Mucosa of descending colon (tissue), 3 donors: ENCODE measurements at regions not wholly inside any gene's neighbourhood (a gene's known extent, or its start where the extent isn't known, plus 50 kb on each side); places are given as distances from the start of the nearest gene placed in this dataset.
"Not testable (repeated sequence)": the region's sequence is repeated elsewhere in the genome, so short reads cannot be mapped to it uniquely, and the experiment has no call there.

Experiments used
- ATAC-seq: fragments of 200-7000 bp; cut with Tn5 transposase; one replicate; pipeline ENCODE4 v1.9.1; 2020; ENCODE audit warnings: mild to moderate bottlenecking, moderate library complexity
- DNase-seq, 3 donors: peaks; one replicate each; pipeline ENCODE4 v3.0.0-alpha.2; 2020
- H3K36me3 ChIP-seq: fragments of 200-600 bp; one replicate; pipeline ENCODE4 v1.8.0; 2021; ENCODE audit warnings: low read depth, mild to moderate bottlenecking
- H3K4me1 ChIP-seq: fragments of 200-600 bp; one replicate; pipeline ENCODE4 v1.8.0; 2021; ENCODE audit warnings: low read depth, mild to moderate bottlenecking
- H3K4me3 ChIP-seq: fragments of 200-600 bp; one replicate; pipeline ENCODE4 v1.8.0; 2021; ENCODE audit warnings: mild to moderate bottlenecking
- H3K9me3 ChIP-seq: fragments of 200-600 bp; one replicate; pipeline ENCODE4 v1.8.0; 2021; ENCODE audit warnings: mild to moderate bottlenecking
- intact Hi-C, 2 donors: fragments of 100-400 bp; cut with DNase I in 1 of 2; cut with micrococcal nuclease in 1 of 2; formaldehyde crosslinking; loops; one replicate each; pipeline versions ENCODE4 v1.11.0 to v1.11.1; 2022; cut with DNase I, micrococcal nuclease
- TF ChIP-seq, protein P1 (sequence below): fragments of 200-600 bp; IDR thresholded peaks from one replicate; pipeline ENCODE4 v1.8.0; 2022; ENCODE audit warnings: antibody characterized with exemption, mild to moderate bottlenecking
- donor health status: DM: no; HTN: no; CAD: no; lungs with moderate emphysema.
- donor health status: DM: no; HTN: no; CAD: no.
- donor health status: DM: no; HTN: yes; CAD: no.

DNA sequence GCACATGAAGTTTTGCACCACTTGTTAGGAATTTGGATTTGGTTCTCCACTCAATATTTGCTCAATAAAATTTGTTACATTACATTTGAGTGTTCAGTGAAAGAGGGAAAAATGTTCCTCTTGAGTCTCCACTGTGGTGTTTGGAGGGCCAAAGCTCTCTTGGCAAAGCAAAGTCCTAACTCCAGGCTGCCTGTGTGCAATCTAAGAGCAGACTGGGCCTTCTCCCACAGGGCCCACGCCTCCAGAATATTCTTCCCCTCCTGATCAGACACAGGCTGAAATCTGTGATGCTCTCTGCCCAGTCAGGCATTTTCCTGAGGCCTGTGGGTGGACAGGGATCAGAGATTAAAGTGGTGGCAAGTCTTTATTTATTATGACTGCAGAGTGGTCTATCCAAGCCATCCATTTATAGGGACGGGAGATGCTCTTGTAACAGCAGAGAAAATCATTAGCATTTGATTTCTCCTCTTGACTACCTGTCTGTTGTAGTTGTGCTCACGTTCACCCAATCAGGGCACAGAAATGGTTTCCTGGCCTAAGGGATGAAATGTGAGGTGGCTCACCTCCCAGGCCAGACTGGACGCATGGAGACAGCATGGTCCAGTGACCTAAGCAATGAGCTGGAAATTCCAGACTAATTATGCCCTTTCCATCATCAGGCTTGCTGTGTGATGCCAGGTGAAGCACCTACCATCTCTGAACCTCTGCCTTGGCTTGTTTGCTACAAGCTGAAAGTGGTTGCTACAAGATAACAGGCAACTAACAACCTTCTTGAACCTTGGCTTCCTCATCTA lies 147.1 kb upstream of the NRBF2 start:
- intact Hi-C loops: no loop called here
- Histone ChIP-seq H3K4me1 (no peaks in the 10 kb centered on the region), H3K9me3 (no peaks in the 10 kb centered on the region), H3K36me3 (no peaks in the 10 kb centered on the region), H3K4me3 (no peak overlapping the region)
- DNase-seq (no peak), ATAC-seq (no peak)
- TF ChIP-seq, protein P1, sequence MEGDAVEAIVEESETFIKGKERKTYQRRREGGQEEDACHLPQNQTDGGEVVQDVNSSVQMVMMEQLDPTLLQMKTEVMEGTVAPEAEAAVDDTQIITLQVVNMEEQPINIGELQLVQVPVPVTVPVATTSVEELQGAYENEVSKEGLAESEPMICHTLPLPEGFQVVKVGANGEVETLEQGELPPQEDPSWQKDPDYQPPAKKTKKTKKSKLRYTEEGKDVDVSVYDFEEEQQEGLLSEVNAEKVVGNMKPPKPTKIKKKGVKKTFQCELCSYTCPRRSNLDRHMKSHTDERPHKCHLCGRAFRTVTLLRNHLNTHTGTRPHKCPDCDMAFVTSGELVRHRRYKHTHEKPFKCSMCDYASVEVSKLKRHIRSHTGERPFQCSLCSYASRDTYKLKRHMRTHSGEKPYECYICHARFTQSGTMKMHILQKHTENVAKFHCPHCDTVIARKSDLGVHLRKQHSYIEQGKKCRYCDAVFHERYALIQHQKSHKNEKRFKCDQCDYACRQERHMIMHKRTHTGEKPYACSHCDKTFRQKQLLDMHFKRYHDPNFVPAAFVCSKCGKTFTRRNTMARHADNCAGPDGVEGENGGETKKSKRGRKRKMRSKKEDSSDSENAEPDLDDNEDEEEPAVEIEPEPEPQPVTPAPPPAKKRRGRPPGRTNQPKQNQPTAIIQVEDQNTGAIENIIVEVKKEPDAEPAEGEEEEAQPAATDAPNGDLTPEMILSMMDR: no peak

DNA sequence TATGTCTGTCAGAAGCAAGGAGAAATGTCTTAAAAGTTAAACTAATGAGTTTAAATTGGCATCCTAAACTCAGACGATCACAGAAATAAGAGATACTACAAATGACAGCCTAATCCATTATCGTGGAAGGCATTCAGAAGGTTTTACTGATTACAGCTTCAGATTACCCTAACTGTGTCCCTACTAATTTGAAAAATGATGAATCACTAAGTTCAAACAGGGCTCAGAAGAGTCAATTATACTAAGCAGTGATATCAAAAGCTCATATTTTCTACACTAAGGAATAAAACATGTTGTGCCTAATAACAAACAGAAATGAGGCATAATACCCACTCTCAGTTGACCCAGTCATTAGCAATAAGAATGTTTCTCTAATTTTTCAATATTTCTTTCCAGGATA lies 152.0 kb upstream of the NRBF2 start:
- Histone ChIP-seq H3K9me3 (no peaks in the 10 kb centered on the region), H3K36me3 (no peaks in the 10 kb centered on the region), H3K4me1 (no peaks in the 10 kb centered on the region), H3K4me3 (no peak overlapping the region)
- no peak for DNase-seq
- TF ChIP-seq, protein P1: no peak
- intact Hi-C loops: no loop called here
- ATAC-seq: no peak

DNA sequence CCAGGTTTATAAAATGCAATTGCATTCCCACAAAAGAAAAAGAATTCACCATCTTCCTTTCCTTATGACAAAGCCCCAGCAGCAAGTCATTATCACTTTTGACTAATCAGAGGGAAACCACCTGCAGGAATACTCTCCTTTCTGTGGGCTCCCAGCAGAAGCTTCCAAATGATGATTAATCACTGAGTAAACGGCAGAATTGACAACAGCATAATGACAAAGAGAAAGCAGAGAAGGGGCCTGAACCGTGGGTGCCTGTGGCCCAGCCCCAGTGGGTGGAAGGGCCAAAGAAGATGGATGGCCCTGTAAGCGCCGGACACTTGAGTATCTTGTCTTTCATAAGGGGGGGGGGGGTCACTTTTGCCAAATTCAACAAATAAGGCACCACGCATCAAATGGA lies 152.4 kb upstream of the NRBF2 start:
- intact Hi-C loops: no loop called here
- TF ChIP-seq, protein P1: no peak
- Histone ChIP-seq H3K4me1 (no peaks in the 10 kb centered on the region), H3K4me3 (no peak overlapping the region), H3K36me3 (no peaks in the 10 kb centered on the region), H3K9me3 (no peaks in the 10 kb centered on the region)
- no peak for ATAC-seq
- DNase-seq: no peak

DNA sequence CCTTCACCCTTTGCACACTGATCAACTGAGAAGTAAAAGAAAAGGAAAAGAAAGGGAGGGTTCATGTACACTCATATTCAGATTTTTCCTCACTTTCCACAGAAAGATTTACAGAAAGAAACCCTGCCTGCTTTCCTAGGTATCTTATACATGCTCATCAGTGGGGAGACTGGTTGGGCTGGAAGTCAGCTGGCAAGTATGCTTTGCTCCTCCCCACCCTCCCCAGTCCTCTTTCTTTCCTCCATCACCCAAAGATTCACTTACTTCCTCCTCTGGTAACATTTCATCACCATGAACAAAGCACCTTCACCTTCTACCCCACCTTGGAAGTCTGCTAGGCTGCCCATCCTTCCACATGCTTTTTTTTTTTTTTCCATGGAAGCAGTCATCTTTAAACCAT lies 153.2 kb upstream of the NRBF2 start:
- Histone ChIP-seq H3K36me3 (no peaks in the 10 kb centered on the region), H3K4me3 (no peak overlapping the region), H3K4me1 (no peaks in the 10 kb centered on the region), H3K9me3 (no peaks in the 10 kb centered on the region)
- no peak for ATAC-seq
- intact Hi-C loops: no loop called here
- no peak for DNase-seq
- TF ChIP-seq, protein P1: no peak

DNA sequence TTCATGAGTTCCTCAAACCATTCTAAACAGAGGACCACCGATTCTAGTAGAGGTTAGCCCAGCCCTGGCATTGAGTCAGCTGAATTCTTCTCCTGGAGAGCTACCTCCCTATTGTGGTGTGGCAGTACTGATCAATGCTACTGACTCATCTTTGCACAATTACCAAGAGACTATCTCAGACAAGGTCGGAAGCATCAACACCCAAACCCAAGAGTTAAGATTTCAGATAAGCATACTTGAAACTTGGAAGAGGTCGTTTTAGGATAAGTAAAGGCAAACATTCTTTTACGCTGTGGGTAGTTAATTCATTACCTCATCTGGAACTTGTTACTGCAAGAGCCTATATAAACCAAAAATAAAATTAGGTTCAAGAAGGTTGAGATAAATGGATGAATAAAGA lies 154.6 kb upstream of the NRBF2 start:
- intact Hi-C loops: no loop called here
- Histone ChIP-seq H3K36me3 (no peaks in the 10 kb centered on the region), H3K4me3 (no peak overlapping the region), H3K4me1 (no peaks in the 10 kb centered on the region), H3K9me3 (no peaks in the 10 kb centered on the region)
- TF ChIP-seq, protein P1: no peak
- ATAC-seq (no peak), DNase-seq (no peak)

DNA sequence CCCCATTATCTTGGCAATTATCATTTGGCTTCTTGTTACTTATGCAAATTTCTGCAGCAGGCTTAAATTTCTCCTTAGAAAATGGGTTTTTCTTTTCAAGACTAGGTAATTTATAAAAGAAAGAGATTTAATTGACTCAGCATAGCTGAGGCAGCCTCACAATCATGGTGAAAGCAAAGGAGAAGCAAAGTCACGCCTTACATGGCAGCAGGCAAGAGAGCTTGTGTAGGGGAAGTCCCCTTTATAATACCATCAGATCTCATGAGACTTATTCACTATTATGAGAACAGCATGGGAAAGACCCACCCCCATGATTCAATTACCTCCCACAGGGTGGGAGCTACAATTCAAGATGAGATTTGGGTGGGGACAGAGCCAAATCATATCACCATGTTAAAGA lies 158.3 kb upstream of the NRBF2 start:
- ATAC-seq, DNase-seq, H3K4me3 ChIP-seq, H3K36me3 ChIP-seq, H3K4me1 ChIP-seq, intact Hi-C loops, H3K9me3 ChIP-seq: not testable (repeated sequence)
